ENCODE measurements at regions not wholly inside any gene's neighbourhood (a gene's known extent, or its start where the extent isn't known, plus 50 kb on each side); places are given as distances from the start of the nearest gene placed in this dataset.

DNA sequence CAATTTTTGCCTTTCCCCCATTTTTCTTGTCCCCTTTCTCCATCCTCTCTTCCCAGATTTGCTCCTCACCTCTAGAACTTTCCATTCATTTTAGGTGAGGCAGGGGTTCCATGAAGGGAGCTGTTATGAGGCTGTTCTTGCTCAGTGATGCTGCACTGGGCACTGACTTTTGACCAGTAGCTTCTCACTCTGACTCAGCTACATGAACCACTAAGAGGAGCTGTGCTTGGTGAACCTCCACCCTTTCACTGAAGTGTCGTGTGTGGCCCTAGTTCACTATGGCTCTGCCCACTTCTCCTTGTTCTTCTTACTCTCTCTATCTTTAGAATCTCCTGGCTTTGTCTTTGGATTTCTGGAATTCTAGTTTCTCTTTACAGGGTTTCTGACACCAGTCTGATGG lies 73.4 kb upstream of the ADRA1D start:
- no peaks in the 10 kb centered on the region for H3K9me3 ChIP-seq (replicated peaks; ENCODE audit: control insufficient read depth, insufficient read depth, low read length)
- H3K9ac ChIP-seq (replicated peaks; ENCODE audit: extremely low read depth, insufficient read depth, low read length): no peak overlapping the region
- DNase-seq (ENCODE audit: low read depth, low spot score) (no peak), FAIRE-seq (no peak)
- no peak overlapping the region for H3K4me2 ChIP-seq (ENCODE audit: insufficient read depth, low read length)
- TF ChIP-seq POLR2AphosphoS5 (IDR thresholded peaks at IDR 0.05; ENCODE audit: insufficient read depth, low read depth, low read length) (no peak), GATA2 (IDR thresholded peaks at IDR 0.05; ENCODE audit: insufficient read depth, insufficient read length, low read depth, low read length) (no peak), EZH2 (IDR thresholded peaks at IDR 0.05; ENCODE audit: borderline replicate concordance, low read depth, low read length, severe bottlenecking) (no peak), MYC (IDR thresholded peaks at IDR 0.05; ENCODE audit: low read depth, low read length) (no peak), JUN (IDR thresholded peaks at IDR 0.05; ENCODE audit: borderline replicate concordance, insufficient read depth, insufficient read length, low read depth) (no peak)
- TF ChIP-seq, protein P1, sequence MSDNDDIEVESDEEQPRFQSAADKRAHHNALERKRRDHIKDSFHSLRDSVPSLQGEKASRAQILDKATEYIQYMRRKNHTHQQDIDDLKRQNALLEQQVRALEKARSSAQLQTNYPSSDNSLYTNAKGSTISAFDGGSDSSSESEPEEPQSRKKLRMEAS (IDR thresholded peaks at IDR 0.05; ENCODE audit: insufficient read depth, insufficient read length): no peak
- no peak overlapping the region for H3K27ac ChIP-seq (ENCODE audit: insufficient read depth, low read depth, low read length)
- no peaks in the 10 kb centered on the region for H3K4me1 ChIP-seq (ENCODE audit: control insufficient read depth, extremely low read depth, insufficient read depth, low read length)
- BruUV-seq (replicated peaks): no TSS peak
- no peaks in the 10 kb centered on the region for H3K9me1 ChIP-seq (replicated peaks; ENCODE audit: control insufficient read depth, extremely low read depth, insufficient read depth, low read length)
- no peaks in the 10 kb centered on the region for H4K20me1 ChIP-seq (replicated peaks; ENCODE audit: control insufficient read depth, extremely low read depth, insufficient read depth, low read length)
- ChIA-PET CTCF (no interaction called here), POLR2A (no interaction called here)
- H2AFZ ChIP-seq (ENCODE audit: low read depth, low read length): no peak overlapping the region
- peaks cover 0 to 2% of the 10 kb centered on the region in 2 experiments for H3K27me3 ChIP-seq (ENCODE audit: control insufficient read depth in 2 of 2, insufficient read depth in 2 of 2, low read length in 2 of 2)
- H3K36me3 ChIP-seq (ENCODE audit: control insufficient read depth in 2 of 2, extremely low read depth in 1 of 2, insufficient read depth in 2 of 2, low read length in 2 of 2): no peaks in the 10 kb centered on the region
- intact Hi-C loops (cut with micrococcal nuclease): no loop called here
- dilution Hi-C loops (cut with MboI; ENCODE audit: extremely low pct_ligation_motif_present, low sequenced_read_pairs): no loop called here
- H3K4me3 ChIP-seq (replicated peaks in 1 of 3; ENCODE audit: insufficient read depth in 1 of 3, low read depth in 1 of 3, low read length in 3 of 3): no peak overlapping the region
- no peaks in the 10 kb centered on the region for H3K79me2 ChIP-seq (ENCODE audit: control insufficient read depth, insufficient read depth, low read length)

GRCh38 chr20:4320291-4320690 lies 71.2 kb upstream of the ADRA1D start:
- Histone ChIP-seq H3K9ac (replicated peaks; ENCODE audit: extremely low read depth, insufficient read depth, low read length) (no peak overlapping the region), H3K4me3 (replicated peaks in 1 of 3; ENCODE audit: insufficient read depth in 1 of 3, low read depth in 1 of 3, low read length in 3 of 3) (no peak overlapping the region), H3K27me3 (ENCODE audit: control insufficient read depth in 2 of 2, insufficient read depth in 2 of 2, low read length in 2 of 2) (peaks cover 2% of the 10 kb centered on the region in 2 experiments), H3K4me2 (ENCODE audit: insufficient read depth, low read length) (no peak overlapping the region), H3K9me1 (replicated peaks; ENCODE audit: control insufficient read depth, extremely low read depth, insufficient read depth, low read length) (no peaks in the 10 kb centered on the region), H3K4me1 (ENCODE audit: control insufficient read depth, extremely low read depth, insufficient read depth, low read length) (no peaks in the 10 kb centered on the region), H3K79me2 (ENCODE audit: control insufficient read depth, insufficient read depth, low read length) (no peaks in the 10 kb centered on the region), H4K20me1 (replicated peaks; ENCODE audit: control insufficient read depth, extremely low read depth, insufficient read depth, low read length) (no peaks in the 10 kb centered on the region), H3K36me3 (ENCODE audit: control insufficient read depth in 2 of 2, extremely low read depth in 1 of 2, insufficient read depth in 2 of 2, low read length in 2 of 2) (no peaks in the 10 kb centered on the region), H2AFZ (ENCODE audit: low read depth, low read length) (no peak overlapping the region), H3K27ac (ENCODE audit: insufficient read depth, low read depth, low read length) (no peak overlapping the region), H3K9me3 (replicated peaks; ENCODE audit: control insufficient read depth, insufficient read depth, low read length) (no peaks in the 10 kb centered on the region)
- no TSS peak for BruUV-seq (replicated peaks)
- ChIA-PET CTCF (interaction anchor here (1.1 kb wide), 1 partner anchor 8 kb away, joined by 3 read pairs; no protein-coding TSS in a partner anchor), POLR2A (no interaction called here)
- intact Hi-C loops (cut with micrococcal nuclease) (no loop called here), dilution Hi-C loops (cut with MboI; ENCODE audit: extremely low pct_ligation_motif_present, low sequenced_read_pairs) (no loop called here)
- TF ChIP-seq POLR2A (IDR thresholded peaks at IDR 0.05; ENCODE audit: low read depth, low read length): no peak
- no peak for TF ChIP-seq JUN (IDR thresholded peaks at IDR 0.05; ENCODE audit: borderline replicate concordance, insufficient read depth, insufficient read length, low read depth)
- TF ChIP-seq, protein P2, sequence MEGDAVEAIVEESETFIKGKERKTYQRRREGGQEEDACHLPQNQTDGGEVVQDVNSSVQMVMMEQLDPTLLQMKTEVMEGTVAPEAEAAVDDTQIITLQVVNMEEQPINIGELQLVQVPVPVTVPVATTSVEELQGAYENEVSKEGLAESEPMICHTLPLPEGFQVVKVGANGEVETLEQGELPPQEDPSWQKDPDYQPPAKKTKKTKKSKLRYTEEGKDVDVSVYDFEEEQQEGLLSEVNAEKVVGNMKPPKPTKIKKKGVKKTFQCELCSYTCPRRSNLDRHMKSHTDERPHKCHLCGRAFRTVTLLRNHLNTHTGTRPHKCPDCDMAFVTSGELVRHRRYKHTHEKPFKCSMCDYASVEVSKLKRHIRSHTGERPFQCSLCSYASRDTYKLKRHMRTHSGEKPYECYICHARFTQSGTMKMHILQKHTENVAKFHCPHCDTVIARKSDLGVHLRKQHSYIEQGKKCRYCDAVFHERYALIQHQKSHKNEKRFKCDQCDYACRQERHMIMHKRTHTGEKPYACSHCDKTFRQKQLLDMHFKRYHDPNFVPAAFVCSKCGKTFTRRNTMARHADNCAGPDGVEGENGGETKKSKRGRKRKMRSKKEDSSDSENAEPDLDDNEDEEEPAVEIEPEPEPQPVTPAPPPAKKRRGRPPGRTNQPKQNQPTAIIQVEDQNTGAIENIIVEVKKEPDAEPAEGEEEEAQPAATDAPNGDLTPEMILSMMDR (IDR thresholded peaks at IDR 0.05; ENCODE audit: extremely low read depth in 1 of 2, insufficient read depth in 1 of 2, low read depth in 1 of 2, low read length in 2 of 2): no peak
- no peak for TF ChIP-seq POLR2AphosphoS5 (IDR thresholded peaks at IDR 0.05; ENCODE audit: insufficient read depth, low read depth, low read length)
- FAIRE-seq (no peak), DNase-seq (ENCODE audit: low read depth, low spot score) (no peak)
